RWPE1 (cell line): ENCODE measurements at regions not wholly inside any gene's neighbourhood (a gene's known extent, or its start where the extent isn't known, plus 50 kb on each side); places are given as distances from the start of the nearest gene placed in this dataset.

Source experiments
- CTCF ChIA-PET: fragments of 350-600 bp; sonication (Branson Sonifier 250); formaldehyde crosslinking; extraction: SDS; loops from one replicate; lab custom pipeline; 2021; lab: Yijun Ruan, JAX
- POLR2A ChIA-PET: fragments of 400-600 bp; formaldehyde crosslinking; extraction: SDS; loops from one replicate; lab custom pipeline; 2020; ENCODE audit warnings: antibody characterized with exemption; ENCODE audit not compliant: low non-redundant PET; lab: Yijun Ruan, JAX
- DNase-seq: peaks from one replicate; pipeline ENCODE4 v3.0.0; 2012; ENCODE audit warnings: low spot score
- H3K27ac ChIP-seq: fragments of 450-650 bp; 2 replicates; pipeline ENCODE4 v1.5.1; 2017
- TF ChIP-seq, protein P1 (sequence below): fragments of 450-650 bp; conservative IDR thresholded peaks from 2 replicates; pipeline ENCODE4 v1.5.1; 2017; ENCODE audit warnings: low read depth, mild to moderate bottlenecking

DNA sequence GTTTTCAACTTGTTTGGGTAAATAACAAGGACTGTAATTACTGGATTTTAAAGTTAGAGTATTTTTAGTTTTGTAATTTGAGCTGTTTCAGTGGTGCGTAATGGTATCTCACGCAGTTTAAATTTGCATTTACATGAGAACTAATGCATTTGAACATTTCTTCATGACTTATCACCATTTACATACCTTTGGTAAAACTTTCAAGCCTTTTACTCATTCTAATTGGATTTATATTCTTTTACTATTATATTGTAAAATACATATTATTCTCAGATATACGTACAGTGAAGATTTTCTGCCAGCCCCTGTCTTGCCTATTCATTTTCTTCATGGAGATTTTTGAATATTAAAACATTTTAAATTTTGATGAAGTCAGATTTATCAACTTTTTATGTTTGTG lies 703.8 kb downstream of the MECOM start:
- H3K27ac ChIP-seq: no peak overlapping the region
- ChIA-PET POLR2A (no interaction called here), CTCF (interaction anchor here (1.0 kb wide), 1 partner anchor 95 kb away, joined by 5 read pairs; no protein-coding TSS in a partner anchor)
- DNase-seq: no peak
- TF ChIP-seq, protein P1, sequence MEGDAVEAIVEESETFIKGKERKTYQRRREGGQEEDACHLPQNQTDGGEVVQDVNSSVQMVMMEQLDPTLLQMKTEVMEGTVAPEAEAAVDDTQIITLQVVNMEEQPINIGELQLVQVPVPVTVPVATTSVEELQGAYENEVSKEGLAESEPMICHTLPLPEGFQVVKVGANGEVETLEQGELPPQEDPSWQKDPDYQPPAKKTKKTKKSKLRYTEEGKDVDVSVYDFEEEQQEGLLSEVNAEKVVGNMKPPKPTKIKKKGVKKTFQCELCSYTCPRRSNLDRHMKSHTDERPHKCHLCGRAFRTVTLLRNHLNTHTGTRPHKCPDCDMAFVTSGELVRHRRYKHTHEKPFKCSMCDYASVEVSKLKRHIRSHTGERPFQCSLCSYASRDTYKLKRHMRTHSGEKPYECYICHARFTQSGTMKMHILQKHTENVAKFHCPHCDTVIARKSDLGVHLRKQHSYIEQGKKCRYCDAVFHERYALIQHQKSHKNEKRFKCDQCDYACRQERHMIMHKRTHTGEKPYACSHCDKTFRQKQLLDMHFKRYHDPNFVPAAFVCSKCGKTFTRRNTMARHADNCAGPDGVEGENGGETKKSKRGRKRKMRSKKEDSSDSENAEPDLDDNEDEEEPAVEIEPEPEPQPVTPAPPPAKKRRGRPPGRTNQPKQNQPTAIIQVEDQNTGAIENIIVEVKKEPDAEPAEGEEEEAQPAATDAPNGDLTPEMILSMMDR: no peak

GRCh38 chr3:168958466-168958865 lies 705.0 kb downstream of the MECOM start:
- ChIA-PET CTCF (no interaction called here), POLR2A (no interaction called here)
- H3K27ac ChIP-seq: no peak overlapping the region
- no peak for DNase-seq
- TF ChIP-seq, protein P1: no peak

GRCh38 chr3:168956076-168956475 lies 707.4 kb downstream of the MECOM start:
- POLR2A ChIA-PET: no interaction called here
- TF ChIP-seq, protein P1: no peak
- H3K27ac ChIP-seq: no peak overlapping the region
- CTCF ChIA-PET: interaction anchor here (0.7 kb wide), 1 partner anchor 154 kb away, joined by 3 read pairs; no protein-coding TSS in a partner anchor
- no peak for DNase-seq

DNA sequence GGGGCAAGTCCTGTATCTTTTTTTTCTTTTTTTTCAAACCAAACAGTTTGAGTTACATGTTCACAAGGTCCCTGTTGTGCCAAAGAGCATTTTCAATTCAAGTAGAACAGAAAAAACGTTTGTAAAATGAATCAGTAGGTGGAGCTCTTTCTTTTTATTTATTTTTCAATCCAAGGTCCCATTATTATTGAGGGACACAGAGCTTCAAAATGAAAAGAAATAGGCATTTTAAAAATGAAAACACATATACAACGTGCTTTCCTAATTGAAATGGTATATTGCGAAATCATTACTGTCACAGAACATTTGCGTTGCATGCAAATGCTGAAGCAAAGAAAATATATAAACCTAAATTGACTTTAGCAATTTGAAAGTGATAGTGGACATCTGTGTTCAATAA lies 711.0 kb downstream of the MECOM start:
- no peak overlapping the region for H3K27ac ChIP-seq
- CTCF ChIA-PET: interaction anchor here (0.6 to 1.8 kb wide), 8 partner anchors 22 to 1091 kb away, joined by 3 to 7 read pairs (median 4); no protein-coding TSS in a partner anchor
- TF ChIP-seq, protein P1: 0 out of 2 replicates have a peak, but pooled peaks have one; percentile 21
- peak; percentile 5 for DNase-seq
- POLR2A ChIA-PET: no interaction called here

DNA sequence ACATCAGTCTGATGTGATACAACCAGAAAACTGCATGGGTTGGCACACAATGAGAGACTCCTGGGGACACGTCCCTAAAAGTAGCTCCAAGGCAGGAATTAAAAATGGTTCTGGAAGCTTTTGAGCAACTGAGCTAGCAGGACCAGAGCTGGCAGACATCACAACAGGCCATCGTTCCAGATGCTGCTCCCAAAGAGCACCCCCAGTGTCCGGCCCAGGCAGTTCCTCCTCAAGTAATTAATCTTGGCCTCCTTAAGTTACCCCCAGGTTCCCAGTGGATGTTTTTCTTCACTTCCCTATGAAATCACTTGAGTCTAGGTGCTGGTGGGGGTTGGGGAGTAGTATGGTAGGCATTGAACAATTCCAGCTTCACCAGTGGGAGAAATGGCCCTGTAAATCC lies 711.6 kb downstream of the MECOM start:
- no peak for DNase-seq
- no peak overlapping the region for H3K27ac ChIP-seq
- TF ChIP-seq, protein P1: no peak
- ChIA-PET CTCF (interaction anchor here (0.6 to 1.8 kb wide), 4 partner anchors 23 to 718 kb away, joined by 3 to 7 read pairs (median 4); no protein-coding TSS in a partner anchor), POLR2A (no interaction called here)

GRCh38 chr3:168951368-168951767 lies 712.1 kb downstream of the MECOM start:
- CTCF ChIA-PET: interaction anchor here (1.2 to 1.8 kb wide), 2 partner anchors 24 to 718 kb away, joined by 4 to 5 read pairs; no protein-coding TSS in a partner anchor
- H3K27ac ChIP-seq: no peak overlapping the region
- DNase-seq: peak; percentile 51
- TF ChIP-seq, protein P1: no peak
- POLR2A ChIA-PET: no interaction called here
